ENCODE measurements at regions not wholly inside any gene's neighbourhood (a gene's known extent, or its start where the extent isn't known, plus 50 kb on each side); places are given as distances from the start of the nearest gene placed in this dataset.

DNA sequence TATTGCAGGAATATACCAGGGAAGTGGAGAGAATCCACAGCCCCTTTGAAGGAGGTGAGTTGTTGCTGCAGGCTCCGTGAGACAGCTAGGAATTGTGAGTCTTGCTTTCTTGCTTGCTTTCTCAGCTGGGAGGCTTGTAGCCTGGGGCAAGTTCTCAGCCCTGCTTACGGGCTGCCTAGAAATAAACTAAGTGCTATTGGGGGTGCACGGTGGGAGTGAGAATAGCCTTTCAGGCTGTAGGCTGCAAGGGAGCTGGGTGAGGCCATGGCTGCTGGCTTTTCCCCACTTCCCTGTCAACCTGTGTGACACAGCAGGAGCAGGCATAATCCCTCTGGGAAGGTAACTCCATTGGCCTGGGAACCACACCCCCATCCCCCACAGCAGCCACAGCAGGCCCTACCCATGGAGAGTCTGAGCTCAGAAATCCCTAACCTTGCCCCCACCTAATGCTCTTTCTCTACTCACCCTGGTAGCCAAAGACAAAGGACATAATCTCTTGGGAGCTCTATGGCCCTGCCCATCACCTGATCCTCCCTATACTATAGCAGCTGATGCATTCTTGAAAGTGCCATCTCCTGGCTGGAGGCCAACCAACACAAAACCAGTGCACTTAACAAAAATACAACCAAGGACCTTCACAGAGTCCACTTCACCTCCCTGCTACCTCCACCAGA is 113.0 kb downstream of the MMRN1 start:
- H3K27ac ChIP-seq (replicated peaks) = no peak overlapping the region
- no peak for DNase-seq (ENCODE audit: low read depth in 1 of 2, low spot score in 1 of 2)

GRCh38 chr4:90012918-90013317 is 114.3 kb upstream of the CCSER1 start:
- no peak for TF ChIP-seq POLR2AphosphoS5 (IDR thresholded peaks at IDR 0.05; ENCODE audit: low read depth)
- TF ChIP-seq, protein P1, sequence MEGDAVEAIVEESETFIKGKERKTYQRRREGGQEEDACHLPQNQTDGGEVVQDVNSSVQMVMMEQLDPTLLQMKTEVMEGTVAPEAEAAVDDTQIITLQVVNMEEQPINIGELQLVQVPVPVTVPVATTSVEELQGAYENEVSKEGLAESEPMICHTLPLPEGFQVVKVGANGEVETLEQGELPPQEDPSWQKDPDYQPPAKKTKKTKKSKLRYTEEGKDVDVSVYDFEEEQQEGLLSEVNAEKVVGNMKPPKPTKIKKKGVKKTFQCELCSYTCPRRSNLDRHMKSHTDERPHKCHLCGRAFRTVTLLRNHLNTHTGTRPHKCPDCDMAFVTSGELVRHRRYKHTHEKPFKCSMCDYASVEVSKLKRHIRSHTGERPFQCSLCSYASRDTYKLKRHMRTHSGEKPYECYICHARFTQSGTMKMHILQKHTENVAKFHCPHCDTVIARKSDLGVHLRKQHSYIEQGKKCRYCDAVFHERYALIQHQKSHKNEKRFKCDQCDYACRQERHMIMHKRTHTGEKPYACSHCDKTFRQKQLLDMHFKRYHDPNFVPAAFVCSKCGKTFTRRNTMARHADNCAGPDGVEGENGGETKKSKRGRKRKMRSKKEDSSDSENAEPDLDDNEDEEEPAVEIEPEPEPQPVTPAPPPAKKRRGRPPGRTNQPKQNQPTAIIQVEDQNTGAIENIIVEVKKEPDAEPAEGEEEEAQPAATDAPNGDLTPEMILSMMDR (IDR thresholded peaks at IDR 0.05; ENCODE audit: insufficient read depth, low read length) = no peak
- TF ChIP-seq SPI1 (IDR thresholded peaks at IDR 0.05; ENCODE audit: borderline replicate concordance, low read depth) = no peak
- no peak for TF ChIP-seq GABPA (IDR thresholded peaks at IDR 0.05; ENCODE audit: low read depth)
- TF ChIP-seq, protein P2, sequence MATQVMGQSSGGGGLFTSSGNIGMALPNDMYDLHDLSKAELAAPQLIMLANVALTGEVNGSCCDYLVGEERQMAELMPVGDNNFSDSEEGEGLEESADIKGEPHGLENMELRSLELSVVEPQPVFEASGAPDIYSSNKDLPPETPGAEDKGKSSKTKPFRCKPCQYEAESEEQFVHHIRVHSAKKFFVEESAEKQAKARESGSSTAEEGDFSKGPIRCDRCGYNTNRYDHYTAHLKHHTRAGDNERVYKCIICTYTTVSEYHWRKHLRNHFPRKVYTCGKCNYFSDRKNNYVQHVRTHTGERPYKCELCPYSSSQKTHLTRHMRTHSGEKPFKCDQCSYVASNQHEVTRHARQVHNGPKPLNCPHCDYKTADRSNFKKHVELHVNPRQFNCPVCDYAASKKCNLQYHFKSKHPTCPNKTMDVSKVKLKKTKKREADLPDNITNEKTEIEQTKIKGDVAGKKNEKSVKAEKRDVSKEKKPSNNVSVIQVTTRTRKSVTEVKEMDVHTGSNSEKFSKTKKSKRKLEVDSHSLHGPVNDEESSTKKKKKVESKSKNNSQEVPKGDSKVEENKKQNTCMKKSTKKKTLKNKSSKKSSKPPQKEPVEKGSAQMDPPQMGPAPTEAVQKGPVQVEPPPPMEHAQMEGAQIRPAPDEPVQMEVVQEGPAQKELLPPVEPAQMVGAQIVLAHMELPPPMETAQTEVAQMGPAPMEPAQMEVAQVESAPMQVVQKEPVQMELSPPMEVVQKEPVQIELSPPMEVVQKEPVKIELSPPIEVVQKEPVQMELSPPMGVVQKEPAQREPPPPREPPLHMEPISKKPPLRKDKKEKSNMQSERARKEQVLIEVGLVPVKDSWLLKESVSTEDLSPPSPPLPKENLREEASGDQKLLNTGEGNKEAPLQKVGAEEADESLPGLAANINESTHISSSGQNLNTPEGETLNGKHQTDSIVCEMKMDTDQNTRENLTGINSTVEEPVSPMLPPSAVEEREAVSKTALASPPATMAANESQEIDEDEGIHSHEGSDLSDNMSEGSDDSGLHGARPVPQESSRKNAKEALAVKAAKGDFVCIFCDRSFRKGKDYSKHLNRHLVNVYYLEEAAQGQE (IDR thresholded peaks at IDR 0.05; ENCODE audit: insufficient replicate concordance, low read depth) = no peak
- DNase-seq (ENCODE audit: low read depth in 1 of 2, low spot score in 1 of 2) = no peak
- H3K4me3 ChIP-seq (replicated peaks; ENCODE audit: insufficient read depth, low read length) = no peak overlapping the region
- no peak overlapping the region for H3K27ac ChIP-seq (replicated peaks)
- H3K27me3 ChIP-seq (ENCODE audit: insufficient read depth, poor library complexity, severe bottlenecking) = no peaks in the 10 kb centered on the region

More for the DNA sequence above, 113.0 kb downstream of the MMRN1 start:
- no peaks in the 10 kb centered on the region for H3K27me3 ChIP-seq (ENCODE audit: insufficient read depth, poor library complexity, severe bottlenecking)
- H3K4me3 ChIP-seq (replicated peaks; ENCODE audit: insufficient read depth, low read length) = no peak overlapping the region
- TF ChIP-seq SPI1 (IDR thresholded peaks at IDR 0.05; ENCODE audit: borderline replicate concordance, low read depth) = no peak
- TF ChIP-seq, protein P2 (IDR thresholded peaks at IDR 0.05; ENCODE audit: insufficient replicate concordance, low read depth) = no peak
- TF ChIP-seq, protein P1 (IDR thresholded peaks at IDR 0.05; ENCODE audit: insufficient read depth, low read length) = no peak

DNA sequence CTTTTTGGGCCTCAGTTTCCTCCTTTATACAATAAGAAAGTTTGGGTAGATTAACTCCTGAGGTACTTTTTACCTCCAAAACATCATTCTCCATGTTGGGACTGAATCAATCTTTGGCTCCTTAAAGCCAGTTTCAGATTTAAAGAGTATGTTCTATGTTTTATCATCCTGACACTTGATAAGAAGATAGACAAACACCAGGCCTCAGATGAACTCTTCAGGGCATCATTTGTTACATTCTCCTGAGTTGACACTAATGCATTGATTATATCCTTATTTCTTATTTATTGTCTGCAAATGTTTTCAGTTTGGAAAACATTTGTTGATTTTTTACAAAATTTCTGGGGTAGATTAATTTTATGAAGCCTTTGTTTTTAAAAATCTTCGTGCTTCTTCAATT is 102.7 kb upstream of the CCSER1 start:
- H3K4me3 ChIP-seq (replicated peaks; ENCODE audit: insufficient read depth, low read length) = no peak overlapping the region
- no peak for TF ChIP-seq POLR2AphosphoS5 (IDR thresholded peaks at IDR 0.05; ENCODE audit: low read depth)
- TF ChIP-seq, protein P1 (IDR thresholded peaks at IDR 0.05; ENCODE audit: insufficient read depth, low read length) = no peak
- TF ChIP-seq SPI1 (IDR thresholded peaks at IDR 0.05; ENCODE audit: borderline replicate concordance, low read depth) = no peak
- no peak for TF ChIP-seq GABPA (IDR thresholded peaks at IDR 0.05; ENCODE audit: low read depth)
- TF ChIP-seq, protein P2 (IDR thresholded peaks at IDR 0.05; ENCODE audit: insufficient replicate concordance, low read depth) = no peak
- no peak overlapping the region for H3K27ac ChIP-seq (replicated peaks)
- H3K27me3 ChIP-seq (ENCODE audit: insufficient read depth, poor library complexity, severe bottlenecking) = no peaks in the 10 kb centered on the region
- no peak for DNase-seq (ENCODE audit: low read depth in 1 of 2, low spot score in 1 of 2)
